ENCODE measurements at regions not wholly inside any gene's neighbourhood (a gene's known extent, or its start where the extent isn't known, plus 50 kb on each side); places are given as distances from the start of the nearest gene placed in this dataset.
"Not testable (repeated sequence)": the region's sequence is repeated elsewhere in the genome, so short reads cannot be mapped to it uniquely, and the experiment has no call there.

GRCh38 chr21:35467566-35467965 lies 418.5 kb upstream of the RUNX1 start:
- DNase-seq (ENCODE audit: low spot score), result no peak

DNA sequence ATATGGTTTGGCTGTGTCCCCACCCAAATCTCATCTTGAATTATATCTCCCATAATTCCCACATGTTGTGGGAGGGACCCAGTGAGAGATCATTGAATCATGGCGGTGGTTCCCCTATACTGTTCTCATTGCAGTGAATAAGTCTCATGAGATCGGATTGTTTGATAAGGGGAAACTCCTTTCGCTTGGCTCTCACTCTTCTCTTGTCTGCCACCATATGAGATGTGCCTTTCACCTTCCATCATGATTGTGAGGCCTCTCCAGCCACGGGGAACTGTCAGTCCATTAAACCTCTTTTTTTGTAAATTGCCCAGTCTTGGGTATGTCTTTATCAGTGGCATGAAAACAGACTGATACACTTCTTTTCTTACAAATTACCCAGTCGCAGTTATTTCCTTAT lies 417.6 kb upstream of the RUNX1 start:
- DNase-seq (ENCODE audit: low spot score), result not testable (repeated sequence)

DNA sequence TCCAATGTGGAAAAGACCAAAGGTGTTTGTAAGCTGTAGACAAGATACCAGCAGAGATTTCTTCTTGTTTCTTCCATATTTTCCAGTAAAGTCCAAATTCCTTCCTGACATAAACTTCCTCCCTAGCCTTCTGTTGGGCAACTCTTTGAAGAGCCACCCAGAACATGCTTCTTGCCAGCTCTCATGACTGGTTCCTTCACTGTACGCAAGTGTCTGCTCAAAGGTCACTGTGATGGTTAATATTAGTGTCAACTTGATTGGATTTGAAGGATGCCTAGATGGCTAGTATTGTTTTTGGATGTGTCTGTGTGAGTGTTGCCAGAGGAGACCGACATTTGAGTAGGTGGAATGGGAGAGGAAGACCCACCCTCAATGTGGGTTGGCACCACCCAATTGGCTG lies 416.6 kb upstream of the RUNX1 start:
- no peak for DNase-seq (ENCODE audit: low spot score)

DNA sequence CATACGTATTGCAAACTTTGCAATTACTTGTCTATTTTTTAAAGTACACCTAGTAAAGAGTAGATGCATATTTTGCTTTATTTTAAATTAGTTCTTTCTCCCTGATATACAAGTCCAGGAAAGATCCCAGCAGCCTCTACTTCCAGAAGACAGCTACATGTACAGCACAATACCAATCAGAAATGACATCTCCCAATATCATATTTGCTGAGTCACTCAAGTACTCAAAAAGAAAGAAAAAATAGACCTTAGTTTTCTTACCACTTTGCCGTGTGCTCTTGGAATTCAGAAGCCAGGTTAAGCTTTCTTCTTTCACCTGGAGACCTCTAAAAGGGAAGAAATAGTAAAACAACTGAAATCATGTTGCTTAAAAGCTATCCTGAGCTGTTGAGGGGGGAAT lies 412.6 kb upstream of the RUNX1 start:
- no peak for DNase-seq (ENCODE audit: low spot score)

DNA sequence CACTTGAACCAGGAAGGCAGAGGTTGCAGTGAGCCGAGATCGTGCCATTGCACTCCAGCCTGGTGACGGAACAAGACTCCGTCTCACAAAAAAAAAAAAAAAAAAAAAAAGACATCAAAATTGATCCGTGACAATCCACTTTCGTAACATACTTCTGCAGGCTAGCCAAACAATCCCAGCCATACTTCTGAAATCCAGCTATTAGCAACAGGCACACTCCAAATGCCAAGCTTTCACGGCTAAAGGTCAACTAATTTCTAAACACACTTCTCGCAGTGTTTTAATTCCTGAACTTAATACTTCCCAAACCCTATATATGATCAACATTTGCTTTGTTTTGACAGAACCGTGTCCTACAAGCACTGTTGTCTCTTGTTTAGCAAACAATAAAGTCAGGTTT lies 411.3 kb upstream of the RUNX1 start:
- DNase-seq (ENCODE audit: low spot score), result no peak

- no peak for DNase-seq (ENCODE audit: low spot score)
Observed at GRCh38 chr21:35458405-35458804, 409.3 kb upstream of the RUNX1 start.

DNA sequence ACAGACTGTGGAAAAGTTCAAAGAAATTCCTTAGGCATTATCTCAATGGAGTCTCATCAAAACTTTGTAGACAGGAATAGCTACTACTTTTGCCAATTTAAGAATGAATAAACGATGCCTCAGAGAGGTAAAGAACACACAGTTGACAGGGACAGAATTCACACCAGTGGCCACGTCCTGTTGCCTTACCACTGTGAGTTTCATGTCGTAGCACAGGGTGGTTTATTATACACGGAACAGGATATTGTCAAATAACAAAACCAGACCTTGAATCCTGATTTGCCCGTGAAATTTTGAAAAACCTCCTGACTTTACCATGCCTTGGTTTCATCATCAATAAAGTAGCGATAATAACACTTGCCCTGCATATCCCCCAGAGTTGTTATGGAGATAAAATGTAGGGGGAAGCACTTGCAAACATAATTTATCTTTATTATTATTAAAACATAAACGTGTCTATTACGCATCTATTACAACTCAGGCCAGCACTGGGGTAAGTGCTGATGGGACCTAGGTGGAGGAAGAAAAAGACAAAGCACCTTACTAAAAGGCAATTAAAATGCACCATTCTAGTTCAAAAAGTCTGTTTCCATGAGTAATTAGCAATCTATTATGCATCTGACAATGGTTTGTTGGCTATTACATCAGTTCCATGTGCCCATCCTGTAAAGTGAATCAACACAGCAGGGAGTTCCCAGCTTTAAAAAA lies 408.1 kb upstream of the RUNX1 start:
- DNase-seq (ENCODE audit: low spot score), result no peak

DNA sequence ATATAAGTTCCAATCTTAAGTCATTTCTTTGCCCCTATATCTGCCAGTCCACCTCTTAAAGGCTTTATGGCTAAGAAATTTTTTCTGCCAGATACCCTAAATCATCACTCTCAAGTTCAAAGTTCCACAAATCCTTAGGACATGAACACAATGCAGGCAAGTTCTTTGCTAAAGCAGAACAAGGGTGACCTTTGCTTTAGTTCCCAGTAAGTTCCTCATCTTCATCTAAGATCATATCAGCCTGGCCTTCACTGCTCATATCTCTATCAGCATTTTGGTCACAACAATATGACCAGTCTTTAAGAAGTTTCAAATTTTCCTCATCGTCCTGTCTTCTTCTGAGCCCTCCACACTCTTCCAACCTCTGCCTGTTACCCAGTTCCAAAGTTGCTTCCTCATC lies 402.2 kb upstream of the RUNX1 start:
- no peak for DNase-seq (ENCODE audit: low spot score)

DNA sequence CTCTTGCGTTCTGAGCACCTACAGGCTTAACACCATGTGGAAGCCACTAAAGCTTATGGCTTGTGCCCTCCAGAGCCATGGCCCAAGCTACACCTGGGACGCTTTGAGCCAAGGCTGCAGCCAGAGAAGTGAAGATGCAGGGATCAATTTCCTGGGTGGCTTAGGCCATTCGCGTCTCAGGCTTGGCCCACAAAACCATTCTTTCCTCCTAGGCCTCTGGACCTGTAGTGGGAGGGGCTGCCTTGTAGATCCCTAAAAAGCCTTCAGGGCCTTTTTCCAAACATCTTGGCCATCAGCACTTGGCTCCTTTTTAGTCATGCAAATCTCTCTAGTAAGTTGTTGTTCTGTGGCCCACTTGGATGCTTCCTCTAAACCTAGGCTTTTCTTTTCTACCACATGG lies 401.7 kb upstream of the RUNX1 start:
- DNase-seq (ENCODE audit: low spot score), result no peak

GRCh38 chr21:35449846-35450245 lies 400.7 kb upstream of the RUNX1 start:
- no peak for DNase-seq (ENCODE audit: low spot score)

DNA sequence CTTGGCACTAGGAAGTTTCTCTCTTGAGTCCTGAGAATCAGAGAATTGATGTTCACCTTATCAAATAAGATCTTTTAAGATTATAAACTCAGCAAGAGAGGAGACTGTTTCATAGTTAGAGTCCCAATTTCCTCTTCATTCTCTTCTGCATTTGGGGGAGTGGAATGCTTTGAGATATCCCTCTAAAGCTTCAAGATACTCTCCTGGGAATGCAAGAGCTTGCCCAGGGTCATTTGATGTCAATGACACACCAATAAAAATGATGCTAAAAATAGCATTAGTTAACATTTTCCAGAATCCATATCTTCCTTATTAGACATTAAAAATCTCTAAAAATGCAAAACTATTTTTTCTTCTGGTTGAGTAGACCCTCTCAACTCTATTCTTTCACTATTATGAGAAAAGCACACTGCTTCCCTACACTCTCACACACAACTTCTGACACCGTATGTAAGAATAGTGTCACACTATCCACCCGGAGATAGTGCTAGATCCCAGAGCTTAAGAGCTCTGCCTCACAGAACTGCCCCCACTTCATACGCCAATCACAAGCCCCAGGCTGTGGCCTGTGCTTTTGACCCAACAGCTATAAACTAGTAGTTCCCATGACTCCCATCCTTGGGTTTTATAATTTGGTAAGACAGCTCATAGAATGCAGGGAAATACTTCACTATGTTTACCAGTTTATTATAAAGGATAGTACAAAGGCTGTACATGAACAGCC lies 399.9 kb upstream of the RUNX1 start:
- no peak for DNase-seq (ENCODE audit: low spot score)

GRCh38 chr21:35444391-35444790 lies 395.3 kb upstream of the RUNX1 start:
- no peak for DNase-seq (ENCODE audit: low spot score)

DNA sequence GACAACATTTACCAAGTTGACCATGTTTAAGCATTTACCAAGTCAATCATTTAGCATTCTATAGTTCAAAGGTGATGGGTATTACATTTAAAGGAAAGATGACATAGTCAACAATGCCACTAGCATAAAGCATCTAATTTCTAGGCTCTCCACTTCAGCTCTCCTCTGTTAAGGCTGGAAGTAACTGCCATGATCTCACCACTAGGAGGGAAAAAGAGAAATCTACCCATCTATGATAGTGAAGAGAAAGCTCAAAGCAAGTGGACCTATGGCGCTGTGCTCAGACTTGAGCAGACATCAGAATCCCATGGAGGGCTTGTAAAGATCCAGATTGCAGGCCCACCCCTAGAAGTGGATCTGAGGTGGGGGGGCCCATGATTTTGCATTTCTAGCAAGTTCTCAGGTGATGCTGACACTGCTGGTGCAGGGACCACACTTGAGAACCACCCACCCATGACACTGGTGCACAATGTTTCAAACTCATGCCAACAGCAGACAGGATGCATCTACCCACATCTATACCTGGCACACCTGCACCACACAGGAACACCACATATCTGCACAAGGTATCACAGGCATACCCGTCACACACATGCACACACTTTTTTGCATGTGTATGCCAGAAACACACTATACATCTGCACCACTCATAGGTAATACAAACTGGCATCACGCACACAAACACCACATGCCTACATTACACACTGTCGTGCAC lies 392.9 kb upstream of the RUNX1 start:
- no peak for DNase-seq (ENCODE audit: low spot score)

GRCh38 chr21:35438643-35439404 lies 389.7 kb upstream of the RUNX1 start:
- DNase-seq (ENCODE audit: low spot score), result no peak

DNA sequence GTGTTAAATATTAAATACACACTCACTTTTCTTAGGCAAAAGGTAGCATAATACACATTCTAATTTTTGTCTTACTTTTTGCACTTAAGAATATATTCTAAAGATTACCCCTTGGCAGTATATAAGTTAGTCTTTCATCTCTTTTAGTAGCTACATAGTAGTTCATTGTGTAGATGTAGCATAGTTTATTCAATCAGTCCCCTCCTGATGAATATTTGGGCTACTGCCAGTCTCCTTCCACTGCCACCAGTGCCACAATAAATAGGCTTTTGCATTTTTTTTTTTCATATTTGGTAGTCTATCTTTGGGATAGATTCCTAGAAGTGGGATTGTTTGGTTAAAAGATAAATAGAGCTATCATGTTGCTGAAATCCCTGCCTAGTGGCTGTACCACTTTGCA lies 388.8 kb upstream of the RUNX1 start:
- no peak for DNase-seq (ENCODE audit: low spot score)

- no peak for DNase-seq (ENCODE audit: low spot score)
Observed at GRCh38 chr21:35436899-35437298, 387.8 kb upstream of the RUNX1 start.

GRCh38 chr21:35432601-35433000 lies 383.5 kb upstream of the RUNX1 start:
- not testable (repeated sequence) for DNase-seq (ENCODE audit: low spot score)

GRCh38 chr21:35430260-35430659 lies 381.2 kb upstream of the RUNX1 start:
- no peak for DNase-seq (ENCODE audit: low spot score)

DNA sequence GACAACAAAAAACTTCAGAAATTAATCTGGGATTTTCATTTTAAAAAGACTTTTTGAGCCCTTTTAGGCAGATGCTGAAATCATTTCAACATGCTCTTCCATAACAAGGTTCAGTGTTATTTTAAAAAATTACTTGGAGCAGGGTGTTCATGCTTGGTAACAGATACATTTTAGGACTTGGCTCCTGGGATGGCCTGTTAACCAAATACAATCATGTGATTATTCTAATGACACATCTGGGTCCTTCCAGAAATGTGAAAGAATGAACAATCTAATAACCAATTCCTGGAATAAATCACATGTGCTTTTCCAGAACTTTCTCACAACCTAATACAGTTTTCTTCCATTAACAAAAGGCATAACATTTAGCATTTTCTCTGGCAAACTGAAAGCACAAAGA lies 379.8 kb upstream of the RUNX1 start:
- DNase-seq (ENCODE audit: low spot score), result no peak

DNA sequence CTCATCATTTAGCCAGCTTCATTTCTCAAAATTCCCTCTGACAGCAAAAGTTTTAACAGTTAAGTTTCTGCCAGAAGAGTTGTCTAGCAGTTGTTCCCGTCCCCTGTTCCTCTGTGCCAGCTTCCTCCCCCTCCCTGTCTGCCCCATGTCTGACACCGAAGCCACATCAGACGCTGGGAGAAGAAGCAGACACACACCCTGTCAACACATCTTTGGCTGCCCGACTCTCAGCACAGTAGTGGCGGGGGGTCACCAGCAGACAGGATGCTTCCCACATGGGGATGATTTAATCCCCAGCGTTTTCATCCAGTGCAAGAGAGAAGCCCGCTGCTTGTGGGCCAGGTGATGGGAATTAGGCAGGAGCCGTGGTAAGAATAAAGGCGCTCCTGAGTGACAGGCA lies 379.4 kb upstream of the RUNX1 start:
- DNase-seq (ENCODE audit: low spot score), result no peak

DNA sequence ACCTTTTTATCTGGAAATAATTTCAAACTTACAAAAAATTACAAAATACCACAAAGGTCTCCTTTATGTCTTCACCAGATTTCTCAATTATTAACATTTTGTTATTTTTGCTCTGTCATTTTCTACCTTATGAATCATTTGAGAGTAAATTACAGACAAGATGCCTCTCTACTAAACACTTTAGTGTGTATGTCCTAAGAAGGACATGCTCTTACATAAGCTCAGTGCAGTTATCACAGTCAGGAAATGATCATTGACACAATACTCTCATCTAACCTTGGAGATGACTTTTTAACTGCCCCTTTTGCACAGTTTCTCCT lies 378.9 kb upstream of the RUNX1 start:
- DNase-seq (ENCODE audit: low spot score), result no peak

DNA sequence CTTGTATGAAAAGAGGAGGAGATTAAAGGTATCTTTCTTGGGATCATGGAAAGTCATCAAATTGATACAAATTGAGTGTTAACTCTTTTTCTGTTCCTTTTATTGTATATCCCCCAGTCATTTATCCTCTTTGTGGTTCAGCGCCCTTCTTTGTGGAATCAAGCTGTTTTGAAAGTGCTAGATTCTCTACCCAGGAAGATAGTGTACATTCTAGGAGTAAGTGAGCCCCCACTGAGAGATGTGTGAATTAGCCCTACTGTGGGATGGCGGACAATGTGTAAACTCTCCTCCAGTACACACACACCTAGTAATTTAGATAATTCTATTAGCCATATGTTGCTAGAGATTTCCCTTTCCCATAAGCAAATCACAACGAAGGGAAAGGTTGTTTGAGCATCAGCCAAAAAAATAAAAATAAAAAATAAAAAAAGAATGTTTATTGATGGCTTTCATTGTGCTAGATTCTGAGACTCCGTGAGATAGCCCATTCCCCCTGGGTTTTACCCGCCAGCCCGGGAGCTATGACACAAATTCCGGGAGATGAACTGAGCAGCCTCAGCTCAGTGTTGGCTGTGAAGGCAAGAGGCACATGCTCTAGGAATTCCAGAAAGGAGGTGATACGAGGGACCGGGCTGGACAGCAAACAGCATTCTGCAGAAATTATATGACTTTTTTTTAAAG lies 378.4 kb upstream of the RUNX1 start:
- DNase-seq (ENCODE audit: low spot score), result no peak

All from HuH-7 (cell line).